ENCODE measurements at regions not wholly inside any gene's neighbourhood (a gene's known extent, or its start where the extent isn't known, plus 50 kb on each side); places are given as distances from the start of the nearest gene placed in this dataset.

- Histone ChIP-seq H3K9me3 (replicated peaks; ENCODE audit: control insufficient read depth, insufficient read depth, low read length) (no peaks in the 10 kb centered on the region), H3K36me3 (ENCODE audit: control insufficient read depth in 2 of 2, extremely low read depth in 1 of 2, insufficient read depth in 2 of 2, low read length in 2 of 2) (no peaks in the 10 kb centered on the region), H2AFZ (ENCODE audit: low read depth, low read length) (no peak overlapping the region), H3K79me2 (ENCODE audit: control insufficient read depth, insufficient read depth, low read length) (no peaks in the 10 kb centered on the region), H3K9me1 (replicated peaks; ENCODE audit: control insufficient read depth, extremely low read depth, insufficient read depth, low read length) (no peaks in the 10 kb centered on the region), H3K27ac (ENCODE audit: insufficient read depth, low read depth, low read length) (no peak overlapping the region), H4K20me1 (replicated peaks; ENCODE audit: control insufficient read depth, extremely low read depth, insufficient read depth, low read length) (no peaks in the 10 kb centered on the region), H3K9ac (replicated peaks; ENCODE audit: extremely low read depth, insufficient read depth, low read length) (no peak overlapping the region), H3K4me2 (ENCODE audit: insufficient read depth, low read length) (no peak overlapping the region), H3K4me3 (replicated peaks in 1 of 3; ENCODE audit: insufficient read depth in 1 of 3, low read depth in 1 of 3, low read length in 3 of 3) (no peak overlapping the region), H3K27me3 (ENCODE audit: control insufficient read depth in 2 of 2, insufficient read depth in 2 of 2, low read length in 2 of 2) (peaks cover 0 to 5% of the 10 kb centered on the region in 2 experiments), H3K4me1 (ENCODE audit: control insufficient read depth, extremely low read depth, insufficient read depth, low read length) (no peaks in the 10 kb centered on the region)
- CTCF ChIA-PET = no interaction called here
- FAIRE-seq (no peak), DNase-seq (ENCODE audit: low read depth, low spot score) (no peak)
- dilution Hi-C loops (cut with MboI; ENCODE audit: extremely low pct_ligation_motif_present, low sequenced_read_pairs) = no loop called here
- TF ChIP-seq GATA2 (IDR thresholded peaks at IDR 0.05; ENCODE audit: insufficient read depth, insufficient read length, low read depth, low read length) (no peak), CTCF (IDR thresholded peaks at IDR 0.05; ENCODE audit: extremely low read depth in 1 of 2, insufficient read depth in 1 of 2, low read depth in 1 of 2, low read length in 2 of 2) (no peak), MYC (IDR thresholded peaks at IDR 0.05; ENCODE audit: low read depth, low read length) (no peak), JUN (IDR thresholded peaks at IDR 0.05; ENCODE audit: borderline replicate concordance, insufficient read depth, insufficient read length, low read depth) (no peak)
- POLR2A ChIA-PET = no interaction called here
- intact Hi-C loops (cut with micrococcal nuclease) = no loop called here
- no TSS peak for BruUV-seq (replicated peaks)
Measured at GRCh38 chr20:57780398-57780797, 70.6 kb upstream of the PMEPA1 start.

GRCh38 chr20:57779401-57780003, 69.7 kb upstream of the PMEPA1 start:
- Histone ChIP-seq H3K9me3 (replicated peaks; ENCODE audit: control insufficient read depth, insufficient read depth, low read length) (no peaks in the 10 kb centered on the region), H3K36me3 (ENCODE audit: control insufficient read depth in 2 of 2, extremely low read depth in 1 of 2, insufficient read depth in 2 of 2, low read length in 2 of 2) (no peaks in the 10 kb centered on the region), H3K9ac (replicated peaks; ENCODE audit: extremely low read depth, insufficient read depth, low read length) (no peak overlapping the region), H3K4me2 (ENCODE audit: insufficient read depth, low read length) (no peak overlapping the region), H3K4me1 (ENCODE audit: control insufficient read depth, extremely low read depth, insufficient read depth, low read length) (no peaks in the 10 kb centered on the region), H3K79me2 (ENCODE audit: control insufficient read depth, insufficient read depth, low read length) (no peaks in the 10 kb centered on the region), H3K9me1 (replicated peaks; ENCODE audit: control insufficient read depth, extremely low read depth, insufficient read depth, low read length) (no peaks in the 10 kb centered on the region), H3K27ac (ENCODE audit: insufficient read depth, low read depth, low read length) (no peak overlapping the region), H3K4me3 (replicated peaks in 1 of 3; ENCODE audit: insufficient read depth in 1 of 3, low read depth in 1 of 3, low read length in 3 of 3) (no peak overlapping the region), H2AFZ (ENCODE audit: low read depth, low read length) (no peak overlapping the region), H3K27me3 (ENCODE audit: control insufficient read depth in 2 of 2, insufficient read depth in 2 of 2, low read length in 2 of 2) (peaks cover 0 to 5% of the 10 kb centered on the region in 2 experiments), H4K20me1 (replicated peaks; ENCODE audit: control insufficient read depth, extremely low read depth, insufficient read depth, low read length) (no peaks in the 10 kb centered on the region)
- no peak for TF ChIP-seq FOS (IDR thresholded peaks at IDR 0.05; ENCODE audit: borderline replicate concordance, insufficient read depth, low read length)
- TF ChIP-seq POLR2A (IDR thresholded peaks at IDR 0.05; ENCODE audit: low read depth, low read length) = no peak
- no peak for TF ChIP-seq MAX (IDR thresholded peaks at IDR 0.05; ENCODE audit: insufficient read depth, insufficient read length)
- TF ChIP-seq POLR2AphosphoS5 (IDR thresholded peaks at IDR 0.05; ENCODE audit: insufficient read depth, low read depth, low read length) = no peak
- TF ChIP-seq JUN (IDR thresholded peaks at IDR 0.05; ENCODE audit: borderline replicate concordance, insufficient read depth, insufficient read length, low read depth) = no peak
- no peak for TF ChIP-seq MYC (IDR thresholded peaks at IDR 0.05; ENCODE audit: low read depth, low read length)
- TF ChIP-seq CTCF (IDR thresholded peaks at IDR 0.05; ENCODE audit: extremely low read depth in 1 of 2, insufficient read depth in 1 of 2, low read depth in 1 of 2, low read length in 2 of 2) = no peak
- TF ChIP-seq GATA2 (IDR thresholded peaks at IDR 0.05; ENCODE audit: insufficient read depth, insufficient read length, low read depth, low read length) = no peak
- intact Hi-C loops (cut with micrococcal nuclease) = no loop called here
- CTCF ChIA-PET = no interaction called here
- BruUV-seq (replicated peaks) = no TSS peak
- DNase-seq (ENCODE audit: low read depth, low spot score) (no peak), FAIRE-seq (no peak)
- dilution Hi-C loops (cut with MboI; ENCODE audit: extremely low pct_ligation_motif_present, low sequenced_read_pairs) = no loop called here
- POLR2A ChIA-PET = no interaction called here
